DMS53 treated with DMSO at 0.1 percent for 48 hours (cell line): ENCODE measurements at regions not wholly inside any gene's neighbourhood (a gene's known extent, or its start where the extent isn't known, plus 50 kb on each side); places are given as distances from the start of the nearest gene placed in this dataset.
"Not testable (repeated sequence)": the region's sequence is repeated elsewhere in the genome, so short reads cannot be mapped to it uniquely, and the experiment has no call there.

Experiments
- DNase-seq: peaks from one replicate; lab custom pipeline; 2025; ENCODE audit not compliant: unreplicated experiment; lab: John Stamatoyannopoulos, UW

GRCh38 chr12:25341877-25342276 is 91.1 kb upstream of the KRAS start:
- DNase-seq = not testable (repeated sequence)

DNA sequence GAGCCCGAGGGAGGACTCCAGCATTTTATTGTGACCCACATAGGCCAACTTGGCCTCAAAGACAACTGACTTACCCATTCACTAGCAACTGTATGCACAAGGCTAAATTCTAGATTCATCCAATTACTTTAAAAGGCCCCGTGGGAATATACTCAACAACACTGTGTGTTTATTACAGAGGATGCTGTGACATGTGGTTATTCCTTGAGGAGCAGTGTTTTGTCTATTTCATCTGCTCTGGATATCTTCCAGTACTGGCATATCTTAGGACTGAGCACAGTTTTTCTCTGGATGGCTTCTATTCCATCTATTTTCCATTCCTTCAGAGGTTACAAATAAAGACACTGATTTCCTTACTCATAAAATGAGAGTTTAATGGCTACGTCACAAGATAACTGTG is 87.2 kb upstream of the KRAS start:
- no peak for DNase-seq

DNA sequence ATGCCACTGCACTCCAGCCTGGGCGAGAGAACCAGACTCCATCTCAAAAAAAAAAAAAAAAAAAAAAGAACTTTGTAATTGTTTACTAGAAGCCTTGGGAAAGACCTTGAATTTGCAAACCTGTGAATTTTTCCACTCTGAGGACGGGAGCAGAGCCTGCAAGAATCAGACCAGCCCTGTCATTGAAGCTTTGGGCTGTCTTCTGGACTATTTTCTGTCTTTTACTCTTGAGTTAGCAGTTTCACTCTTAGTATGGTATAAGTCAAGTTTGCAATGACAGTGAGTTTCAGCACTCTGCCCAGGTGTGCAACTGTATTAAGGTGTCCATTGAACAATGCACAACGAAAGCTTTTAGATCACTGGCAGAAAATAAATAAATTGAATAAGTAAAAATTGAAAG is 81.4 kb upstream of the KRAS start:
- DNase-seq = no peak

DNA sequence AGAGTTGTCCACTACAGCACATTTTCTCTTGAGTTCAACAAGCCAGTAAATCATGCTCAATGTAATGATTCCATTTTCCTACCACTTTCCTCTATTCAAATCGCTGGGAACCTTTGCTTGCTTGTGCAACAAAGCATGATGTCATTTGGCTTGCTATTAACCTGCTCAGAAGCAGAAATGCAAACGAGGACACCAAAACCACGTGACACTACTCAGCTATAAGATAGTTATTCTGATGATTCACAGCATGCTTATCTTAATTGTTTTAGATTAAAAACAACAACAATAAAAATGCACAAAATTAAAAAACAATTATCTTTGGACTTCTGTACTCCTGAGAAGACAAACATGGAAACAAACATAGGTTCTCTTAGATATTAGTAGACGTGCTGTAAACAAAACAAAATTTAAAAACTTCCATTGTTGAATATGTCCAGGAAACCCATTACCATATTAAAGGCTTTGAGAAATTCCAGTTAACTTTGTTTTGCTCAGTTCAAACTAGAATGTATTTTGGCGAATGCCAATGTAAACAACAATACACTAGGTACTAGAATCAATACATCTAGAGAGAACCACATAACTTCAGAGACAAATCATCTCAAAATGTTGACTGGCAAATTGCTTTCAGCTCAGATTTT is 77.5 kb upstream of the KRAS start:
- DNase-seq = peak; percentile 100

DNA sequence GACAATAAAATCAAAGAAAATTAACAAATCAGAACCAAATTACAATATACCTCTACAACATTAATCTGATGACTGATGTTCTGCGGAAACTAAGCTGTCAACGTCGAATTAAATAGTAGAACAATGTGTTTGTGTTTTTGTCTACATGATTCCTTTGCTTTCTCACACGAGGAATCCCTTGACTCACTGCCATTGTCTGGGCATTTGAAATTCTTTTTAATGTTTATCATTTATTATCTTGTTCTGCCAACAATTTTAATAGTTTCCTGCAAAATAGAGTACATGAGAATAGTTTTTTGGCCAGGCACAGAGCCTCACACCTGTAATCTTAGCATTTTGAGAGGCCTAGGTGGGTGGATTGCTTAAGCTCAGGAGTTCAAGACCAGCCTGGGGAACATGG is 76.6 kb upstream of the KRAS start:
- DNase-seq = no peak

GRCh38 chr12:25326326-25326725 is 75.6 kb upstream of the KRAS start:
- DNase-seq = no peak

DNA sequence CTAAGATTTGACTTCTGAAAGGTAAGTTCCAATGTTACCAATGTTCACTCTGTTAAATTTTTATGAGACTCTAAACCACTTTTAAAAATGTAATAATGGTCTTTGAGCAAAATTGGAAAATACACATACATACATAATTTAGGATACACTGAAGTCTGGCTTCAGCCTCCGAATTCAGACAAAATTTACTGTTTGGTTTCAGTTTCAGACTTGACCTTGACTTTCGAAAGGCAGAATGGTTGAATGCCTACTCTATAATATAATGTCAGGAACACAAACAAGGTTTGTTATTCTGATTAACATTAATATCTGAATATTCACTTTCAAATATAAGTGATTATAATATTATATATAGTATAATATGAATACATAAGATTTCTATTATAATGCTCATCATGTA is 74.1 kb upstream of the KRAS start:
- no peak for DNase-seq

DNA sequence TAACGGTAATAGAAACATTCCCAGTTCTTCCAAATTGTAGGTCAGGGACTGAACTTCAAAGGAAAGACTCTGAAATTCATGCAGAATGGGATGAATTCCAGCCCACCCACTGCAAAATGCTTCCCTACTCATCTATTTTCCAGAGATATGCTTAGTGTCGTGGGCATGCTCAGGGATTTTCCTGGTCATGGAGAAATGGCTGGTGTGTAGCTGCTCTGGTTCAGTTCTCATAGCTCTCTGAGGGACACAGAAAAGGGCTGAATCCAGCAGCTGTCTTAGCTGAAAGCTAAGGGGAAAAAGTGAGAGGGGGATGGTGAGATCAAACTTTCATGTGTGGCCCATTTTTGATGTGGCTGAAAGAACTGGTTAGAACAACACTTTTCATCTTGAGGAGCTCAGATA is 72.9 kb upstream of the KRAS start:
- no peak for DNase-seq

GRCh38 chr12:25322918-25323531 is 72.3 kb upstream of the KRAS start:
- DNase-seq = peak; percentile 91

GRCh38 chr12:25322351-25322750 is 71.6 kb upstream of the KRAS start:
- DNase-seq = no peak

GRCh38 chr12:25321772-25322171 is 71.0 kb upstream of the KRAS start:
- no peak for DNase-seq

DNA sequence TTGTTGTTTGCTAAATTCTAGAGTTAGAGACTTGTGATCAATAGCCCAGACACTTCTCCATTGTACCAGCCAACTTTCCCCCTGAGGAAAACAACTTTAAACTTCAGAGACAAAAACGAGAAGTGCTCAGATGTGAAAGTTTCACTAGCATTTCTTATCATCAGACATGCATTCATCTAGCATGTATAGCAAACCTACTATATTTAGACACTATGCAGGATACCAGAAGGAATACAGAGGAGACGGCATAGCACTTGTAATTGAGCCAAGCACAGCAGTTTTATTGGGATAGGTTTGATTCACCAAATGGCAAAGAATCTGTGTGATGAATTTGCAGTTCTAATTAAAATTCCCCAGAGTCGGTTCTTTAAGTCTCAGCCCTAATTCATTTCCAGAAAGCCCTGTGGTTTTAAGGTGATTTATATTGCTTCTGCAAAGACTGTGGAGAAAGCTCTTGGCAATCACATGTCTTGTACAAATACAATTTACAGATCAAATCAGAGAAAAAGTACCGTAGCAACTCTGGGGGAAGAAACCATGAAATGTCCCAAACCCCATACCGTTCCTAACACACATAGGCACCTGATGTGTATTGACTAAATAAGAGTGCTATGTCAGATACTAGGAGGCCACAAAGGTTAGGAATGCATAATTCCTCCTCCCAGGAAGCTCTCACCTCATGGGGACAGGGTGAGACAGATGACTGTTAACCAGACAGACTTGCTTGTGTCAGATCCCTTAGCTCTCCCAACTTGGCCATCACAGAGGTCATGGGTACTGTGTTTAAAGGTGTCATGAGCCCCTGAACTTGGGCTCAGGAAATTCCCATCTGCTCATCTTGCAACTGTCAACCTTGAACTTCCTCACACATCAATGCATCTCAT is 69.6 kb upstream of the KRAS start:
- no peak for DNase-seq

- no peak for DNase-seq
Observed at GRCh38 chr12:25319233-25319984, 68.7 kb upstream of the KRAS start.

GRCh38 chr12:25317553-25317952 is 66.8 kb upstream of the KRAS start:
- no peak for DNase-seq

DNA sequence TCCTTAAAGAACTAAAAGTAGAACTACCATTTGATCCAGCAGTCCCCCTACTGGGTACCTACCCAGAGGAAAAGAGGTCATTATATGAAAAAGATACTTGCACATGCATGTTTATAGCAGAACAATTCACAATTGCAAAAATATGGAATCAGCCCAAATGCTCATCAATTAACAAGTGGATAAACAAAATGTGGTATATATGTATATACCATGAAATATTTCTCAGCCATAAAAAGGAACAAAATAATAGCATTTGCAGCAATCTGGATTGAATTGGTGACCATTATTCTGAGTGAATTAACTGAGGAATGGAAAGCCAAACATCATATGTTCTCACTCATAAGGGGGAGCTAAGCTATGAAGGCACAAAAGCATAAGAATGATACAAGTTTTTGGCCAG is 64.7 kb upstream of the KRAS start:
- DNase-seq = no peak

- not testable (repeated sequence) for DNase-seq
Observed at GRCh38 chr12:25313266-25313990, 62.7 kb upstream of the KRAS start.

GRCh38 chr12:25311506-25311905 is 60.8 kb upstream of the KRAS start:
- peak; percentile 98 for DNase-seq

DNA sequence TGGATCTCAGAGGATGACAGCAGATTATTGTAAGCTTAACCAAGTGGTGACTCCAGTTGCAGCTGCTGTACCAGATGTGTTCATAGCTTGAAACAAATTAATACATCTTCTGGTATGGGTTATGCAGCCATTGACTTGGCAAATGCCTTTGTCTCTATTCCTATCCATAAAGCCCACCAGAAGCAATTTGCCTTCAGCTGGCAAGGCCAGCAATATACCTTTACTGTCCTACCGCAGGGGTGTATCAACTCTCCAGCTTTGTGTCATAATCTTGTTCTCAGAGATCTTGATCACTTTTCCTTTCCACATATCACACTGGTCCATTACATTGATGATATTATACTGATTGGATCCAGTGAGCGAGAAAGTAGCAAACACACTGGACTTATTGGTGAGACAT is 59.3 kb upstream of the KRAS start:
- not testable (repeated sequence) for DNase-seq

DNA sequence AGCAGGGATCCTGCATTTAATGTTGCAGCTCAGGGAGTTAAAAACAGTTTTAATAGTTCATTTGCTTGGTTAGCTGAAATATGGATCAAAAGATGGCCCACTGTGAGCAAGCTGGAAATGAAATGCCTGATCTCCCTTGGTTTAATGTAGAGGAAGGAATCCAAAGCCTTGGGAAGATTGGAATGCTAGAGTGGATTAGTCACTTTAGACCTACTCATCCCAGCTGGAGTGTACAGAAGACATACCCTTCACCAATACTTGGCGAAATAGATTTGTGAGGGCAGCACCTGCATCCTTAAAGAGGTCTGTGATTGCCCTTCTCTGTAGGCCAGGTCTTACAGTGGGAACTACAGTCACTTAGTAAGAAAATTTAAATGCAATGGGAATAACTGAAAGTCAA is 58.0 kb upstream of the KRAS start:
- DNase-seq = no peak

GRCh38 chr12:25307818-25308217 is 57.1 kb upstream of the KRAS start:
- no peak for DNase-seq

DNA sequence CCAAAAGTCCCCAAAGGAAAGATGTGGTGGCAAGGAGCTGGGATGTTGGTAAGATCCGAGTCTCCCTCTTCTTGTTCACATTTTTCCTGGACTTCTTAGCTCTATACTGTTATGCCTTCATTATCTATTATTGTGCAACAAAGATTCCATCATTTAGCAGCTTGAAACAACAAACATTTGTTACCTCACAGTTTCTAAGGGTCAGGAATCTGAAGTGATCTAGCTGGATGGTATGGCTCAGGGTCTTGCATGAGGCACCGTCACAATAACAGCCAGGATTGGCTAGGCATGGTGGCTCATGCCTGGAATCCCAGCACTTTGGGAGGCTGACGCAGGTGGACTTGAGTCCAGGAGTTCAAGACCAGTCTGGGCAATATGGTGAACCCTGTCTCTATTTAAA is 51.1 kb upstream of the KRAS start:
- DNase-seq = no peak
